Gastrocnemius medialis (tissue), 4 donors: ENCODE measurements at regions not wholly inside any gene's neighbourhood (a gene's known extent, or its start where the extent isn't known, plus 50 kb on each side); places are given as distances from the start of the nearest gene placed in this dataset.

Source experiments
- ATAC-seq, 2 donors: fragments of 150-250 bp; one replicate each; pipeline ENCODE4 v1.9.1; 2016
- DNase-seq, 2 donors: peaks; one replicate each; pipeline ENCODE4 v3.0.0-alpha.2; 2019
- H3K27ac ChIP-seq, 4 donors: fragments of 200-600 bp; sonication (generic); 1 replicate in 1 of 4; 2 replicates in 3 of 4; pipeline ENCODE4 v1.5.1; 2016 to 2018; ENCODE audit warnings: mild to moderate bottlenecking in 2 of 4, moderate library complexity in 1 of 4
- H3K27me3 ChIP-seq, 3 donors: fragments of 200-600 bp; sonication (generic) in 2 of 3; 1 replicate in 1 of 3; 2 replicates in 2 of 3; pipeline versions ENCODE4 v1.5.1 to v1.6.0; 2016 to 2019; ENCODE audit warnings: mild to moderate bottlenecking in 1 of 3, moderate library complexity in 1 of 3
- H3K36me3 ChIP-seq, 2 donors: fragments of 200-600 bp; sonication (generic) in 1 of 2; one replicate each; pipeline ENCODE4 v1.5.1; 2017 to 2018
- H3K4me1 ChIP-seq, 2 donors: fragments of 200-600 bp; sonication (generic) in 1 of 2; one replicate each; pipeline ENCODE4 v1.5.1; 2016 to 2017; ENCODE audit warnings: mild to moderate bottlenecking in 2 of 2
- H3K4me3 ChIP-seq, 4 donors: fragments of 200-600 bp; sonication (generic) in 3 of 4; 1 replicate in 1 of 4; 2 replicates in 3 of 4; pipeline ENCODE4 v1.5.1; 2016 to 2019; ENCODE audit warnings: mild to moderate bottlenecking in 2 of 4
- H3K9me3 ChIP-seq, 3 donors: fragments of 200-600 bp; sonication (generic) in 2 of 3; 1 replicate in 1 of 3; 2 replicates in 2 of 3; pipeline ENCODE4 v1.5.1; 2016 to 2019
- CTCF ChIP-seq, 5 experiments: fragments of 450-650 bp in 3 of 5; fragments of 200-600 bp in 2 of 5; sonication (generic) in 2 of 5; IDR thresholded peaks in 4 of 5; conservative IDR thresholded peaks in 1 of 5; 1 replicate in 4 of 5; 2 replicates in 1 of 5; pipeline ENCODE4 v1.5.1; 2016 to 2019; ENCODE audit warnings: antibody characterized with exemption in 5 of 5, mild to moderate bottlenecking in 3 of 5, moderate library complexity in 3 of 5
- POLR2A ChIP-seq, 2 donors: fragments of 450-650 bp; IDR thresholded peaks; one replicate each; pipeline ENCODE4 v1.6.1; 2017; ENCODE audit warnings: antibody characterized with exemption in 2 of 2, mild to moderate bottlenecking in 2 of 2, moderate library complexity in 2 of 2
- in situ Hi-C, 4 donors: fragments of 200-750 bp; cut with MboI; loops; one replicate each; pipeline versions ENCODE4 v1.15.0 to v1.8.0; 2017; ENCODE audit warnings: low sequenced_read_pairs in 4 of 4
- intact Hi-C: fragments of 100-400 bp; cut with DNase I; formaldehyde crosslinking; loops from one replicate; pipeline ENCODE4 v1.15.1; 2023; ENCODE audit warnings: low total_unique reads

GRCh38 chr4:115803825-115804224 lies 690.4 kb upstream of the NDST4 start:
- Histone ChIP-seq H3K27me3 (no peaks in the 10 kb centered on the region), H3K36me3 (no peaks in the 10 kb centered on the region), H3K27ac (no peak overlapping the region), H3K4me1 (no peaks in the 10 kb centered on the region), H3K9me3 (no peaks in the 10 kb centered on the region), H3K4me3 (no peak overlapping the region)
- in situ Hi-C loops (no loop called here), intact Hi-C loops (no loop called here)
- ATAC-seq (no peak), DNase-seq (no peak)
- TF ChIP-seq CTCF (IDR thresholded peaks at IDR 0.05 in 4 of 5, conservative IDR thresholded peaks at IDR 0.05 in 1 of 5) = no peak
- TF ChIP-seq POLR2A (IDR thresholded peaks at IDR 0.05) = no peak

- no peak overlapping the region for H3K4me3 ChIP-seq
- intact Hi-C loops (no loop called here), in situ Hi-C loops (no loop called here)
- ATAC-seq (no peak), DNase-seq (no peak)
- H3K27ac ChIP-seq = no peak overlapping the region
- H3K4me1 ChIP-seq = no peaks in the 10 kb centered on the region
- no peaks in the 10 kb centered on the region for H3K9me3 ChIP-seq
- no peak for TF ChIP-seq POLR2A (IDR thresholded peaks at IDR 0.05)
- TF ChIP-seq CTCF (IDR thresholded peaks at IDR 0.05 in 4 of 5, conservative IDR thresholded peaks at IDR 0.05 in 1 of 5) = no peak
- no peaks in the 10 kb centered on the region for H3K27me3 ChIP-seq
- H3K36me3 ChIP-seq = no peaks in the 10 kb centered on the region
Observed at GRCh38 chr4:115790812-115791211, 677.4 kb upstream of the NDST4 start.

GRCh38 chr4:115781528-115782146 lies 668.2 kb upstream of the NDST4 start:
- in situ Hi-C loops = no loop called here
- Histone ChIP-seq H3K36me3 (no peaks in the 10 kb centered on the region), H3K27me3 (no peaks in the 10 kb centered on the region), H3K4me1 (no peaks in the 10 kb centered on the region), H3K27ac (no peak overlapping the region), H3K4me3 (no peak overlapping the region), H3K9me3 (no peaks in the 10 kb centered on the region)
- intact Hi-C loops = no loop called here
- no peak for ATAC-seq
- DNase-seq = no peak
- no peak for TF ChIP-seq POLR2A (IDR thresholded peaks at IDR 0.05)
- TF ChIP-seq CTCF (IDR thresholded peaks at IDR 0.05 in 4 of 5, conservative IDR thresholded peaks at IDR 0.05 in 1 of 5) = no peak

- Histone ChIP-seq H3K27ac (no peak overlapping the region), H3K27me3 (no peaks in the 10 kb centered on the region), H3K4me1 (no peaks in the 10 kb centered on the region), H3K36me3 (no peaks in the 10 kb centered on the region), H3K4me3 (no peak overlapping the region), H3K9me3 (no peaks in the 10 kb centered on the region)
- DNase-seq = no peak
- intact Hi-C loops (no loop called here), in situ Hi-C loops (no loop called here)
- no peak for TF ChIP-seq CTCF (IDR thresholded peaks at IDR 0.05 in 4 of 5, conservative IDR thresholded peaks at IDR 0.05 in 1 of 5)
- no peak for TF ChIP-seq POLR2A (IDR thresholded peaks at IDR 0.05)
- no peak for ATAC-seq
Observed at GRCh38 chr4:115780835-115781234, 667.4 kb upstream of the NDST4 start.

- Histone ChIP-seq H3K36me3 (no peaks in the 10 kb centered on the region), H3K27me3 (no peaks in the 10 kb centered on the region), H3K9me3 (no peaks in the 10 kb centered on the region), H3K4me1 (no peaks in the 10 kb centered on the region), H3K4me3 (no peak overlapping the region), H3K27ac (no peak overlapping the region)
- in situ Hi-C loops (no loop called here), intact Hi-C loops (no loop called here)
- ATAC-seq (no peak), DNase-seq (no peak)
- TF ChIP-seq CTCF (IDR thresholded peaks at IDR 0.05 in 4 of 5, conservative IDR thresholded peaks at IDR 0.05 in 1 of 5) (no peak), POLR2A (IDR thresholded peaks at IDR 0.05) (no peak)
Observed at GRCh38 chr4:115780268-115780667, 666.8 kb upstream of the NDST4 start.
